Gastrocnemius medialis (tissue), 4 donors: ENCODE measurements at regions not wholly inside any gene's neighbourhood (a gene's known extent, or its start where the extent isn't known, plus 50 kb on each side); places are given as distances from the start of the nearest gene placed in this dataset.
"Not testable (repeated sequence)": the region's sequence is repeated elsewhere in the genome, so short reads cannot be mapped to it uniquely, and the experiment has no call there.

Experiments
- ATAC-seq, 2 donors: fragments of 150-250 bp; one replicate each; pipeline ENCODE4 v1.9.1; 2016
- DNase-seq, 2 donors: peaks; one replicate each; pipeline ENCODE4 v3.0.0-alpha.2; 2019
- H3K27ac ChIP-seq, 4 donors: fragments of 200-600 bp; sonication (generic); 1 replicate in 1 of 4; 2 replicates in 3 of 4; pipeline ENCODE4 v1.5.1; 2016 to 2018; ENCODE audit warnings: mild to moderate bottlenecking in 2 of 4, moderate library complexity in 1 of 4
- H3K27me3 ChIP-seq, 3 donors: fragments of 200-600 bp; sonication (generic) in 2 of 3; 1 replicate in 1 of 3; 2 replicates in 2 of 3; pipeline versions ENCODE4 v1.5.1 to v1.6.0; 2016 to 2019; ENCODE audit warnings: mild to moderate bottlenecking in 1 of 3, moderate library complexity in 1 of 3
- H3K36me3 ChIP-seq, 2 donors: fragments of 200-600 bp; sonication (generic) in 1 of 2; one replicate each; pipeline ENCODE4 v1.5.1; 2017 to 2018
- H3K4me1 ChIP-seq, 2 donors: fragments of 200-600 bp; sonication (generic) in 1 of 2; one replicate each; pipeline ENCODE4 v1.5.1; 2016 to 2017; ENCODE audit warnings: mild to moderate bottlenecking in 2 of 2
- H3K4me3 ChIP-seq, 4 donors: fragments of 200-600 bp; sonication (generic) in 3 of 4; 1 replicate in 1 of 4; 2 replicates in 3 of 4; pipeline ENCODE4 v1.5.1; 2016 to 2019; ENCODE audit warnings: mild to moderate bottlenecking in 2 of 4
- H3K9me3 ChIP-seq, 3 donors: fragments of 200-600 bp; sonication (generic) in 2 of 3; 1 replicate in 1 of 3; 2 replicates in 2 of 3; pipeline ENCODE4 v1.5.1; 2016 to 2019
- CTCF ChIP-seq, 5 experiments: fragments of 450-650 bp in 3 of 5; fragments of 200-600 bp in 2 of 5; sonication (generic) in 2 of 5; IDR thresholded peaks in 4 of 5; conservative IDR thresholded peaks in 1 of 5; 1 replicate in 4 of 5; 2 replicates in 1 of 5; pipeline ENCODE4 v1.5.1; 2016 to 2019; ENCODE audit warnings: antibody characterized with exemption in 5 of 5, mild to moderate bottlenecking in 3 of 5, moderate library complexity in 3 of 5
- POLR2A ChIP-seq, 2 donors: fragments of 450-650 bp; IDR thresholded peaks; one replicate each; pipeline ENCODE4 v1.6.1; 2017; ENCODE audit warnings: antibody characterized with exemption in 2 of 2, mild to moderate bottlenecking in 2 of 2, moderate library complexity in 2 of 2
- in situ Hi-C, 4 donors: fragments of 200-750 bp; cut with MboI; loops; one replicate each; pipeline versions ENCODE4 v1.15.0 to v1.8.0; 2017; ENCODE audit warnings: low sequenced_read_pairs in 4 of 4
- intact Hi-C: fragments of 100-400 bp; cut with DNase I; formaldehyde crosslinking; loops from one replicate; pipeline ENCODE4 v1.15.1; 2023; ENCODE audit warnings: low total_unique reads

- Histone ChIP-seq H3K27me3 (no peaks in the 10 kb centered on the region), H3K4me1 (no peaks in the 10 kb centered on the region), H3K4me3 (no peak overlapping the region), H3K27ac (no peak overlapping the region), H3K9me3 (no peaks in the 10 kb centered on the region), H3K36me3 (no peaks in the 10 kb centered on the region)
- TF ChIP-seq POLR2A (IDR thresholded peaks at IDR 0.05) = no peak
- no peak for TF ChIP-seq CTCF (IDR thresholded peaks at IDR 0.05 in 4 of 5, conservative IDR thresholded peaks at IDR 0.05 in 1 of 5)
- DNase-seq (peak in 1 of 2 donors; percentile 14), ATAC-seq (peak in 1 of 2 donors; percentile 12)
- intact Hi-C loops = no loop called here
- in situ Hi-C loops = no loop called here
These were observed 204.2 kb upstream of the RASGEF1B start for GRCh38 chr4:81675791-81676393.

GRCh38 chr4:81673961-81674360, 202.3 kb upstream of the RASGEF1B start:
- Histone ChIP-seq H3K27me3 (no peaks in the 10 kb centered on the region), H3K27ac (no peak overlapping the region), H3K36me3 (no peaks in the 10 kb centered on the region), H3K4me3 (no peak overlapping the region), H3K4me1 (no peaks in the 10 kb centered on the region), H3K9me3 (no peaks in the 10 kb centered on the region)
- intact Hi-C loops = no loop called here
- no peak for DNase-seq
- TF ChIP-seq POLR2A (IDR thresholded peaks at IDR 0.05) (no peak), CTCF (IDR thresholded peaks at IDR 0.05 in 4 of 5, conservative IDR thresholded peaks at IDR 0.05 in 1 of 5) (no peak)
- ATAC-seq = no peak
- in situ Hi-C loops = no loop called here

GRCh38 chr4:81668328-81668727, 196.6 kb upstream of the RASGEF1B start:
- DNase-seq, H3K27me3 ChIP-seq, intact Hi-C loops, in situ Hi-C loops, ATAC-seq, H3K9me3 ChIP-seq, H3K4me3 ChIP-seq, H3K4me1 ChIP-seq, H3K36me3 ChIP-seq, H3K27ac ChIP-seq: not testable (repeated sequence)

GRCh38 chr4:81667539-81667938, 195.8 kb upstream of the RASGEF1B start:
- Histone ChIP-seq H3K4me3 (no peak overlapping the region), H3K27ac (no peak overlapping the region), H3K9me3 (no peaks in the 10 kb centered on the region), H3K4me1 (peaks cover 0 to 4% of the 10 kb centered on the region in 2 donors), H3K27me3 (no peaks in the 10 kb centered on the region), H3K36me3 (no peaks in the 10 kb centered on the region)
- ATAC-seq (no peak), DNase-seq (no peak)
- in situ Hi-C loops = no loop called here
- TF ChIP-seq CTCF (IDR thresholded peaks at IDR 0.05 in 4 of 5, conservative IDR thresholded peaks at IDR 0.05 in 1 of 5) (no peak), POLR2A (IDR thresholded peaks at IDR 0.05) (no peak)
- intact Hi-C loops = no loop called here

GRCh38 chr4:81666491-81666890, 194.8 kb upstream of the RASGEF1B start:
- DNase-seq (no peak), ATAC-seq (no peak)
- no peaks in the 10 kb centered on the region for H3K27me3 ChIP-seq
- no peaks in the 10 kb centered on the region for H3K36me3 ChIP-seq
- no peak overlapping the region for H3K27ac ChIP-seq
- in situ Hi-C loops (no loop called here), intact Hi-C loops (no loop called here)
- no peak for TF ChIP-seq POLR2A (IDR thresholded peaks at IDR 0.05)
- TF ChIP-seq CTCF (IDR thresholded peaks at IDR 0.05 in 4 of 5, conservative IDR thresholded peaks at IDR 0.05 in 1 of 5) = no peak
- H3K4me1 ChIP-seq = peaks cover 0 to 4% of the 10 kb centered on the region in 2 donors
- no peak overlapping the region for H3K4me3 ChIP-seq
- no peaks in the 10 kb centered on the region for H3K9me3 ChIP-seq
